Pancreas (tissue), 10 donors: ENCODE measurements at regions not wholly inside any gene's neighbourhood (a gene's known extent, or its start where the extent isn't known, plus 50 kb on each side); places are given as distances from the start of the nearest gene placed in this dataset.

Experiments
- ATAC-seq, 4 donors: fragments of 200-7000 bp; cut with Tn5 transposase; one replicate each; pipeline versions ENCODE4 v1.8.0 to v1.9.1; 2020; ENCODE audit warnings: mild to moderate bottlenecking in 4 of 4, moderate library complexity in 4 of 4
- DNase-seq, 6 donors: peaks; one replicate each; pipeline ENCODE4 v3.0.0-alpha.2; 2020
- FAIRE-seq: peaks from 2 replicates; lab custom pipeline; 2012; peaks lifted over from hg19 to GRCh38; lab: Jason Lieb, UNC
- H3K27ac ChIP-seq, 4 donors: fragments of 200-600 bp; sonication (generic); 1 replicate in 3 of 4; 2 replicates in 1 of 4; pipeline versions ENCODE4 v1.5.0 to v1.8.0; 2020
- H3K27me3 ChIP-seq, 4 donors: fragments of 200-600 bp; one replicate each; pipeline ENCODE4 v1.8.0; 2021
- H3K36me3 ChIP-seq, 3 donors: fragments of 200-600 bp; sonication (generic) in 1 of 3; one replicate each; pipeline versions ENCODE4 v1.5.0 to v1.8.0; 2020 to 2021
- H3K4me1 ChIP-seq, 3 donors: fragments of 200-600 bp; one replicate each; pipeline ENCODE4 v1.8.0; 2021
- H3K4me3 ChIP-seq, 4 donors: fragments of 200-600 bp; sonication (generic) in 2 of 4; one replicate each; pipeline versions ENCODE4 v1.5.0 to v1.8.0; 2020 to 2021
- H3K9me3 ChIP-seq, 4 donors: fragments of 200-600 bp; one replicate each; pipeline ENCODE4 v1.8.0; 2021
- WGBS, 2 donors: extraction: QIAGEN DNeasy Blood & Tissue Kit; methylation state at CpG; one replicate each; pipeline ENCODE4 v1.1.7; 2013; 5-methylcytosine and 5-hydroxymethylcytosine counted together
- intact Hi-C, 3 donors: fragments of 100-400 bp; cut with DNase I; formaldehyde crosslinking; loops; one replicate each; pipeline versions ENCODE4 v1.11.1 to v1.14.2; 2022
- TF ChIP-seq, protein P1 (sequence below), 4 donors: fragments of 200-600 bp; sonication (generic) in 3 of 4; IDR thresholded peaks; one replicate each; pipeline versions ENCODE4 v1.5.0 to v1.8.0; 2021; ENCODE audit warnings: antibody characterized with exemption in 4 of 4
- donor health status: healthy with polysubstance abuse.
- donor health status: DM: no; HTN: no; CAD: no; lungs with moderate emphysema.
- donor health status: DM: no; HTN: no; CAD: no.
- donor health status: control.
- donor health status: control.
- donor health status: Bipolar disorder and iron deficiency.
- donor health status: DM: yes; HTN: yes; CAD: no.
- donor health status: DM: no; HTN: no; CAD: no.
- donor health status: DM: no; HTN: no; CAD: no.
- donor health status: DM: yes; HTN: yes; CAD: no.

DNA sequence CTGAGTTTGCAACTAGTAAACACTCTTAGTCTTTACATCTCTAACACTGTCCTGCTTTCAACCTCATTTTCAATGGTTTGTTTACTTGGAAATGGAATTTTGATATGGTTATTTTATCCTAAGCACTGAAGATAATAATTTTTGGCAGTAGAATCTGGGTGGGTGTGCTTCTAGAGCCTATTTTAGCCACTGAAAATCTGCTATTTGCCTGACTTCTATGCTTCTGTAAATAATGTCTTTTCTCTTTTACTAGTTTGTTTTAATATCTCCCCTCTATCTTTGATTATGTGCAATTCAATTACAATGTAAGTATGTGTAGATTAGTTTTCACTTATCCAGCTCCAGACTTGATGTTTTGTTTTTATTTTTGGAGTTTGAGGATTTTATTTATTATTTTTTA is 197.5 kb downstream of the TUSC1 start:
- H3K4me1 ChIP-seq: no peaks in the 10 kb centered on the region
- DNase-seq (no peak), FAIRE-seq (no peak), ATAC-seq (no peak)
- TF ChIP-seq, protein P1, sequence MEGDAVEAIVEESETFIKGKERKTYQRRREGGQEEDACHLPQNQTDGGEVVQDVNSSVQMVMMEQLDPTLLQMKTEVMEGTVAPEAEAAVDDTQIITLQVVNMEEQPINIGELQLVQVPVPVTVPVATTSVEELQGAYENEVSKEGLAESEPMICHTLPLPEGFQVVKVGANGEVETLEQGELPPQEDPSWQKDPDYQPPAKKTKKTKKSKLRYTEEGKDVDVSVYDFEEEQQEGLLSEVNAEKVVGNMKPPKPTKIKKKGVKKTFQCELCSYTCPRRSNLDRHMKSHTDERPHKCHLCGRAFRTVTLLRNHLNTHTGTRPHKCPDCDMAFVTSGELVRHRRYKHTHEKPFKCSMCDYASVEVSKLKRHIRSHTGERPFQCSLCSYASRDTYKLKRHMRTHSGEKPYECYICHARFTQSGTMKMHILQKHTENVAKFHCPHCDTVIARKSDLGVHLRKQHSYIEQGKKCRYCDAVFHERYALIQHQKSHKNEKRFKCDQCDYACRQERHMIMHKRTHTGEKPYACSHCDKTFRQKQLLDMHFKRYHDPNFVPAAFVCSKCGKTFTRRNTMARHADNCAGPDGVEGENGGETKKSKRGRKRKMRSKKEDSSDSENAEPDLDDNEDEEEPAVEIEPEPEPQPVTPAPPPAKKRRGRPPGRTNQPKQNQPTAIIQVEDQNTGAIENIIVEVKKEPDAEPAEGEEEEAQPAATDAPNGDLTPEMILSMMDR (IDR thresholded peaks at IDR 0.05): no peak
- no peaks in the 10 kb centered on the region for H3K27me3 ChIP-seq
- intact Hi-C loops: no loop called here
- no peak overlapping the region for H3K27ac ChIP-seq
- H3K9me3 ChIP-seq: no peaks in the 10 kb centered on the region
- no peak overlapping the region for H3K4me3 ChIP-seq
- H3K36me3 ChIP-seq: no peaks in the 10 kb centered on the region

DNA sequence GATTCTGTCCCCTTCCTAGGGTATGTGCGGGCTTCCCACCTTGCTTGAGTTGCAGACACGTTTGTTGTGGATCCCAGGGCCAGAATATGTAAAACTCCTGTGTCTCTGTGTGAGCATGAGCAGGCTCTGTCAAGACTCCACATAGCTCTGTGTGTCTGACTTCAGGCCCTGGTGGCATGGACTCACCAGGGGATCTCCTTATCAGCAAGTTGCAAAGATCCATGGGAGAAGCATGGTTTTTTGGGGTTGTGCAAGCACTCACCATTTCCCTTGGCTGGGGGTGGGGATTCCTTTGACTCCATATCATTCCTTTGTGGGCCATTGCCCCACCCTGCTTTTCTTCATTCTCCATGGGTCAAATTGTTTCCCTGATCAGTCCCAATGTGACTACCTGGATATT is 205.6 kb downstream of the TUSC1 start:
- TF ChIP-seq, protein P1 (IDR thresholded peaks at IDR 0.05): no peak
- Histone ChIP-seq H3K27ac (no peak overlapping the region), H3K4me1 (no peaks in the 10 kb centered on the region), H3K4me3 (no peak overlapping the region), H3K27me3 (no peaks in the 10 kb centered on the region), H3K36me3 (no peaks in the 10 kb centered on the region), H3K9me3 (no peaks in the 10 kb centered on the region)
- FAIRE-seq (no peak), ATAC-seq (no peak), DNase-seq (no peak)
- 37 to 44% methylated on average over 2 of the region's 2 CpGs for WGBS, 2 donors
- intact Hi-C loops: no loop called here

DNA sequence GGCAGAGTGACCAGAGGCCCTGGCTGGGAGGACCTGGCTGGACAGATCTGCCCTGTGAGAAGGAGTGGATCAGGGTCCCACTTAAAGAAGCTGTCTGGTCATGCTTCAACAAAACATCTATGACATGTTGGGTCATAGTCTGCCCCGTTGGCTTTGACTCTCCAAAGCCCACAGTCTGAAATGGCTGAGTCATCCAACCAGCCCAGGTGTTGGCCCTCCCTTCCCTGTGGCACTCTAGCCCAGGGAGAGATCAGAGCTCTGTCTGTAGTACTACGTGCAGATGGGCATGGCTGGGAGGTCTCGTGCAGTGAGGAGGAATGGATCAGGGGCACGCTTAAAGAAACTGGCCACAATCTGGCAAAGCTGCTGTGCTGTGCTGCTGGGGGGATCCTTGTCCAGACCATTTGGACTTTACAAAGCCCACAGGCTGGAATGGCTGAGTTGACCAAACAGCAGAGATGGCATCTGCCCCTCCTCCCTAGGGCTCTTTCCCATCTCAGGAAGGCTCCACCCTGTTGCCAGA is 206.1 kb downstream of the TUSC1 start:
- no peaks in the 10 kb centered on the region for H3K9me3 ChIP-seq
- no peak overlapping the region for H3K4me3 ChIP-seq
- no peaks in the 10 kb centered on the region for H3K4me1 ChIP-seq
- FAIRE-seq: no peak
- H3K36me3 ChIP-seq: no peaks in the 10 kb centered on the region
- DNase-seq: no peak
- no peaks in the 10 kb centered on the region for H3K27me3 ChIP-seq
- TF ChIP-seq, protein P1 (IDR thresholded peaks at IDR 0.05): no peak
- H3K27ac ChIP-seq: no peak overlapping the region
- ATAC-seq: no peak
- intact Hi-C loops: no loop called here
- 58 to 76% methylated on average over 4 of the region's 4 CpGs for WGBS, 2 donors

GRCh38 chr9:25461416-25461815 is 216.8 kb downstream of the TUSC1 start:
- Histone ChIP-seq H3K36me3 (no peaks in the 10 kb centered on the region), H3K4me1 (no peaks in the 10 kb centered on the region), H3K27me3 (no peaks in the 10 kb centered on the region), H3K27ac (no peak overlapping the region), H3K9me3 (no peaks in the 10 kb centered on the region), H3K4me3 (no peak overlapping the region)
- DNase-seq (no peak), FAIRE-seq (no peak), ATAC-seq (no peak)
- TF ChIP-seq, protein P1 (IDR thresholded peaks at IDR 0.05): no peak
- intact Hi-C loops: no loop called here

DNA sequence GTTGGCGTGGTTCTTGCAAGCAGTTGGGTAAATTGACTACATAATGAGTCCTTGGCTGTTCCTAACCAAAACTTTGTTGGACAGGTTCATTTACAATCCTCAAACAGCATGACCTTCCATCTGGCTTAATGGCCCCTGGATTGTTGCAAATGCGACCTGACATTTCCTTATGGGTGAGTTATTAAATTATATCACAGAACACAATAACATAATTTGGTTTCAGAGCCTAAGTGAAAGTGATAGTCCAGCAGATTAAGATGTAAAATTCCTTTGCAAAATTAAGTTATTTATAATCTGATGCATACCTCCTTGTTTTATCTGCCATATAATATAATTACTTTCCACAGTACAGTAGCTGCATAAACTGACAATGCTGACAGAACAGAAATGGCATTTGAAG is 224.4 kb downstream of the TUSC1 start:
- no peak for DNase-seq
- TF ChIP-seq, protein P1 (IDR thresholded peaks at IDR 0.05): no peak
- Histone ChIP-seq H3K27me3 (no peaks in the 10 kb centered on the region), H3K27ac (no peak overlapping the region), H3K4me1 (no peaks in the 10 kb centered on the region), H3K4me3 (no peak overlapping the region), H3K9me3 (no peaks in the 10 kb centered on the region), H3K36me3 (no peaks in the 10 kb centered on the region)
- no peak for ATAC-seq
- FAIRE-seq: no peak
- intact Hi-C loops: no loop called here
- 25 to 40% methylated on average over 2 of the region's 2 CpGs for WGBS, 2 donors
